GM12873 (cell line): ENCODE measurements at regions not wholly inside any gene's neighbourhood (a gene's known extent, or its start where the extent isn't known, plus 50 kb on each side); places are given as distances from the start of the nearest gene placed in this dataset.

Experiments used
- CTCF ChIP-seq: IDR thresholded peaks from 2 replicates; pipeline ENCODE4 v1.5.1; 2012; ENCODE audit warnings: low read depth, mild to moderate bottlenecking, moderate library complexity, low read length, control low read depth; ENCODE audit not compliant: insufficient read depth; ENCODE audit errors: missing control alignments

- TF ChIP-seq CTCF: no peak
Measured at GRCh38 chr14:87111741-87112140, 881.2 kb downstream of the GALC start.

- no peak for TF ChIP-seq CTCF
Measured at GRCh38 chr14:87111126-87111525, 881.9 kb downstream of the GALC start.

GRCh38 chr14:87109271-87109670 lies 883.7 kb downstream of the GALC start:
- no peak for TF ChIP-seq CTCF

- TF ChIP-seq CTCF: no peak
Measured at GRCh38 chr14:87108726-87109125, 884.3 kb downstream of the GALC start.

- no peak for TF ChIP-seq CTCF
Measured at GRCh38 chr14:87102811-87103378, 890.1 kb downstream of the GALC start.

GRCh38 chr14:87097015-87097414 lies 896.0 kb downstream of the GALC start:
- TF ChIP-seq CTCF: no peak

- no peak for TF ChIP-seq CTCF
Measured at GRCh38 chr14:87094913-87095312, 898.1 kb downstream of the GALC start.
